ENCODE measurements at regions not wholly inside any gene's neighbourhood (a gene's known extent, or its start where the extent isn't known, plus 50 kb on each side); places are given as distances from the start of the nearest gene placed in this dataset.

- TF ChIP-seq, protein P1, sequence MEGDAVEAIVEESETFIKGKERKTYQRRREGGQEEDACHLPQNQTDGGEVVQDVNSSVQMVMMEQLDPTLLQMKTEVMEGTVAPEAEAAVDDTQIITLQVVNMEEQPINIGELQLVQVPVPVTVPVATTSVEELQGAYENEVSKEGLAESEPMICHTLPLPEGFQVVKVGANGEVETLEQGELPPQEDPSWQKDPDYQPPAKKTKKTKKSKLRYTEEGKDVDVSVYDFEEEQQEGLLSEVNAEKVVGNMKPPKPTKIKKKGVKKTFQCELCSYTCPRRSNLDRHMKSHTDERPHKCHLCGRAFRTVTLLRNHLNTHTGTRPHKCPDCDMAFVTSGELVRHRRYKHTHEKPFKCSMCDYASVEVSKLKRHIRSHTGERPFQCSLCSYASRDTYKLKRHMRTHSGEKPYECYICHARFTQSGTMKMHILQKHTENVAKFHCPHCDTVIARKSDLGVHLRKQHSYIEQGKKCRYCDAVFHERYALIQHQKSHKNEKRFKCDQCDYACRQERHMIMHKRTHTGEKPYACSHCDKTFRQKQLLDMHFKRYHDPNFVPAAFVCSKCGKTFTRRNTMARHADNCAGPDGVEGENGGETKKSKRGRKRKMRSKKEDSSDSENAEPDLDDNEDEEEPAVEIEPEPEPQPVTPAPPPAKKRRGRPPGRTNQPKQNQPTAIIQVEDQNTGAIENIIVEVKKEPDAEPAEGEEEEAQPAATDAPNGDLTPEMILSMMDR (IDR thresholded peaks at IDR 0.05; ENCODE audit: extremely low read depth, missing control alignments): no peak
- no peak for DNase-seq (ENCODE audit: low spot score)
Measured at GRCh38 chr18:65329010-65329409, 421.8 kb upstream of the CDH7 start.

DNA sequence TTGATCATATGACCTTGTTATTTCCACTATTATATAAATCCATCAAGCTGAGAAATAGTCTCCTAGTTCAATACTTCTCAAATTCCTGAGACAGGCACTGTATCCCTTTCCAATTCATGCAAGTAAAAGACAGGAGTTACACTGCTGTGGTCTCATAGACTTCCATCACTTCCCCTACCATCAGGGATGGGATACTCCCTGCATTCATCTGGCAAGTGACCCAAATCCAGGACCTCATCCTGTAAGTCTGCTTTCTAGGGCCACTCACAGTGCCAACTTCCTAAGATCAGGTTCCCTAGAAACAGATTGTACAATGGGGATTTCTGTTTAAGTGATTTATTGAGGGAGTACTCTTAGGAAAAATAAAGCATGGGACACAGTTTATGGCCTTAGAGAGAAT lies 424.0 kb upstream of the CDH7 start:
- DNase-seq (ENCODE audit: low spot score): no peak
- TF ChIP-seq, protein P1 (IDR thresholded peaks at IDR 0.05; ENCODE audit: extremely low read depth, missing control alignments): no peak

DNA sequence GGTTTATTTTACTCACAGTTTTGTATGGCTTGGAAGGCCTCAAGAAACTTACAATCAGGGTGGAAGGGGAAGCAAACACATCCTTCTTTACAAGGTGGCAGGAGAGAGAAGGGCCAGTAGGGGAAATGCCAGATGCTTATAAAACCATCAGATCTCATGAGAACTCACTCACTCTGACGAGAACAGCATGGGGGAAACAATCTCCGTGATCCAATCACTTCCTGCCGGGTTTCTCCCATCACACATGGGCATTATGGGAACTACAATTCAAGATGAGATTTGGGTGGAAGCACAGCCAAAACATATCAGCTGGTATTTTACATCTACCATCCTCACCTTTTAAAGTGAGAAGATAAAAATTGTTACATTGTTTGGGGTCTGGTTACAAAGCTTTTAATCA lies 427.9 kb upstream of the CDH7 start:
- no peak for DNase-seq (ENCODE audit: low spot score)
- TF ChIP-seq, protein P1 (IDR thresholded peaks at IDR 0.05; ENCODE audit: extremely low read depth, missing control alignments): no peak

- TF ChIP-seq, protein P1 (IDR thresholded peaks at IDR 0.05; ENCODE audit: extremely low read depth, missing control alignments): no peak
Measured at GRCh38 chr18:65298422-65298821, 452.4 kb upstream of the CDH7 start.

DNA sequence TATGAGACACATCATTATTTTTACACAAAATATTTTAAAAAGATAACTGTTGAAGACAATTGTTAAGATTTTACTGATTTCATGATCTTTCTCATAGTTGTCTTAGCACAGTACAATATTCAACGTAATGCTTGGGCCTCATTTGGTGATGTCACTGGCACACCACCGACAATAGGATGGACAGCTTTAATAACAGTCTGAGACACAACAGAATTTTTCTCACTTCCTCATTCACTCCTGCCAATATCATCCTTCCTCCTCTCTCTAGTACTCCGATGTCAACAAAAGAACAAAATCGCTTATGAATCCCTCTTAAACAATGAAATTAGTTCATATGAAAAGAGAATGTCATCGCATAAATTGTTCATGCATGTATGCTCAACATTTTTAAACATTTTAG lies 461.9 kb upstream of the CDH7 start:
- no peak for DNase-seq (ENCODE audit: low spot score)

More at GRCh38 chr18:65298422-65298821, 452.4 kb upstream of the CDH7 start:
- DNase-seq (ENCODE audit: low spot score): no peak

GRCh38 chr18:65287652-65288051 lies 463.2 kb upstream of the CDH7 start:
- no peak for DNase-seq (ENCODE audit: low spot score)
- TF ChIP-seq, protein P1 (IDR thresholded peaks at IDR 0.05; ENCODE audit: extremely low read depth, missing control alignments): no peak

More for the DNA sequence above, 461.9 kb upstream of the CDH7 start:
- TF ChIP-seq, protein P1 (IDR thresholded peaks at IDR 0.05; ENCODE audit: extremely low read depth, missing control alignments): no peak

GRCh38 chr18:65282096-65282495 lies 468.7 kb upstream of the CDH7 start:
- TF ChIP-seq, protein P1 (IDR thresholded peaks at IDR 0.05; ENCODE audit: extremely low read depth, missing control alignments): no peak
- no peak for DNase-seq (ENCODE audit: low spot score)

All from GM20000 (cell line).